Right lung (tissue), 2 donors: ENCODE measurements at regions not wholly inside any gene's neighbourhood (a gene's known extent, or its start where the extent isn't known, plus 50 kb on each side); places are given as distances from the start of the nearest gene placed in this dataset.

Experiments
- DNase-seq, 2 donors: peaks; one replicate each; pipeline ENCODE4 v3.0.0-alpha.2; 2013

DNA sequence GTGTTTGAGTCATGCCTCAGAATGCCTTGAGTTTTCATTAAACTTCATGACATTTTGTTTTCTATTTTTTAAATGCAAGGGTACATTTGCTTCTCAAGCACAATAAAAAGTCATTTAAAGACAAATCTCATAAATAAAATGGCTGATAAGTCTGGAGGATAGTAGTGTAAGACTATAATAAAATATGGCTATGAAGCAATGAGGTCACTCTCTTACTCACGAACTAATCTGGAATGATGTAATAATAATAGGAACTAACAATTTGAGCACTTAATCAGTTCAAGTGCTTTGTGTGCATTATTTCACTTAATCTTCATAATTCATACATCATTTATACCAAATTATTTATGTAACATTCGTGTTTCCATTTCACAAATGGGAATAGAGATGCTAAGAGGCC is 149.3 kb upstream of the CTTNBP2 start:
- DNase-seq: no peak

DNA sequence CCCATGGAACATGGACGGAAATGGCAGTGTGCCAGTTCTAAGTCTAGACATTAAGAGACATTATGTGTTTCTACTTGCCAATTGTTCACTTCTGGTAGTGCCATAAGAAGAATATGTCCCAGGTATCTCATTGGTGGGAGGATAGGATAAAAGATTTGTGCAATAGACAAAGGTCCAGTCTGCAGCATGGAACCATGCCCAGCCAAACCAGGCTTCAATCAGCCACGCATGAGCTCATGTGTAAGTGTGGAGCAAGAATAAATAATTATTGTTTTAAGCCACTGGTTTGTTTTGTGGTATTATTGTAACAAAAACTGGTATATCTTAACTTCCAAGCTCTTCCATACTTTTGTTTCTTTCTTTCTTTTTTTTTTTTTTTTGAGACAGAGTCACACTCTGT is 153.6 kb upstream of the CTTNBP2 start:
- no peak for DNase-seq

DNA sequence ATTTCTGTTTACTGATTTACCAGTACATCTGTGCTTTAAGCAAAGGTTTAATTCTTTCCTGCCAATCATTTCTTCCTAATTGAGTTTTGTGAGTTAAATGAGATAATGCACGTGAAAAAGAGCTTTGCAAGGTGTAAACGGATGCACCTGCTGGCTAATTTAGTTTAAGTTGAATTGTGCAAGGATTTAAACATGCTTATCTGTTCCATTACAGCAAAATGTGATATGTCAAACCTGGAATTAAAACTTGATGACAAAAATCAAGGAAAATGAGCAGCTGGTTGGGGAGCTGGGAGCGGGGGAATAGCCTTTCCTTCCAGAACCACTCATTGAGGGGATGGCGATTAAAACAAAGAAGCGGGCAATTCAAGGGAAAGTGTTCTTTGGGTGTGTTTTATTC is 155.0 kb upstream of the CTTNBP2 start:
- DNase-seq: no peak

- DNase-seq: no peak
These were observed 154.0 kb upstream of the LSM8 start for GRCh38 chr7:118029826-118030422.

- no peak for DNase-seq
These were observed 150.7 kb upstream of the LSM8 start for GRCh38 chr7:118033273-118033672.

DNA sequence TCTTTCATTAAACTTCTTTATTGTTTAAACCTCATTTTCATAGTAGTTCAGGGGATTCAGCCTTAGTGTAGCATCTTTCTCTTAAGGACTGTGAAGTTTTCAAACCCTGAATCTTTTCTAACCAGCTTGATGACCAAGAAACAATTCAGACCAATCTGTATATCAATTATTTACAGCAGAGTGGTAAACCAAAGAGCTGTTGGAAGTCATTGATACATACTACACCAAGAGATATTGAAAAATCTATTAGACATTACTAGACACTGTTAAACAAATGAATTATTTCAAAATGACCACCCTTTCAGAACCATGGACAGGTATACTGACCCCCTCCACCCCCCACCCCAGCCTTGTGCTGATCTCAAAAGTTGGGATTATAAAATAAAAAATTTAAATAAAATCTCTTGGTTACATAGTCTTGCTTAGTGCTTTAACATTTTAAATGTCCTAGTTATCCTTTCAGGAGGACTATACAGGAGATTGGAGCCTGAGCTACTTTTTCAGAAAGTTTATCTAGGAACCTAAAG is 143.9 kb upstream of the LSM8 start:
- DNase-seq: no peak

DNA sequence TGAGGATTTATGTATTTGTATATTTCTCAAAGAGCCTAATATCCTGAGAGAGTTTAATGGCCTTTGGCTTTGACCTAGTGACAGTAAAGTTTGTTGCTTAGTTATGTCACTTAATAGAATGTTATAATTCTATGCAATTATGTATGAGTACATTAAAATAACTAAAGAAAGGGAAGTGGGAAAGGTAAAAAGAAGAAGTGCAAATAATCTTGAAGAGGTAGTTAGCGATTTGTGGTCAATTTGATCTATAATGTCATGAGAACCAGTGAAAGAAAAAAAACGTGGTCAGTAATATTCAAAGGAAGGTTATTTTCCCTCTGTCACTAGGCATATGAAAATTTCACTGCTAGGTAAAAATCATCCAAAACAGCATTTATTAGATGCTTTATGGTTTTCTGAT is 143.4 kb upstream of the LSM8 start:
- DNase-seq: no peak

DNA sequence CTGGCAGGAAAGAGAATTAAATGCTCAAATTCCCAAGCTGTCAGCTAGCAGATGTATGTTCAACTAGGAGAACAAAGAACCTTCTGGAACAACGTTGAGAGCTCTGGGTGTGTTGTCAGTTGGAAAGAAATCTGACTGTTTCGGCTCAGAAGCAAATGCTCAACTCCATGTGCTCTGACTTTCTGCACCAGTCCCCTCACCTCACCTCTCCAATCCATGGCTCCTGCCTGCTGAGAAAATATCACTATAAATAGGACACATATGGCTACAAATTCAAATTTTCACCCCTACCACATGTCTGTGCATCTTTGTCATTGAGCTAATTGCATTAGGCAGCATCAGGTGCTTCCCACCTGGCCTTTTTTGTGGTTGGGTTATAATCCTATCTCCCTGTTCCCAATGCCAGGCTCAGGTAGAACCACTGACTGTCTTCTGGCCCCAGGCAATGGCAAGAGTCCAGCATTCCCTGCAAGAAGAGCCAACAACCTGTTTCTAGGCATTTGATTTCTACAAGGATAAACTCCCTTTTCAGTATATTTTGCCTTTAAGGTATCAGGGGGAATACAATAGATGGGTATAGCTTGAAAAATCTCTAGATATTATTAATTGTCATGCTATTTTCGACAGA is 142.6 kb upstream of the LSM8 start:
- DNase-seq: no peak

DNA sequence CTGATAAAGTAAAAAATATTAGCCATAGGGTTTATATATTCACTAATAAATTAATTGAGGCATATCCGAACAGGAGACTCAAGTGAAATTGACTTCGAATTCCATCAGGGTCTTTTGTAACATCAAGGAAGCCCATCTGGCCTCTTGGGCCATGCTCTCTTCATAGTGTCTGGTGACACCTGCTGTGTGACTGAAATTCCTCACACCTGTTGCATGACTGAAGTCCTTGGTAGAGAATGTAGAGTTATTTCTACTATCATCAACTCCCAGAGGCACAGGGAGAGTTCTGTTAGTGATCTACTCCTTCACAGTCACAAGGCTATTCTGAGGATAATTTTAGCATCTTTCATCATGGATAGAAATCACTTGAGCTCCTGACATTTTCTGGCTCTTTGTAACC is 138.3 kb upstream of the LSM8 start:
- no peak for DNase-seq

DNA sequence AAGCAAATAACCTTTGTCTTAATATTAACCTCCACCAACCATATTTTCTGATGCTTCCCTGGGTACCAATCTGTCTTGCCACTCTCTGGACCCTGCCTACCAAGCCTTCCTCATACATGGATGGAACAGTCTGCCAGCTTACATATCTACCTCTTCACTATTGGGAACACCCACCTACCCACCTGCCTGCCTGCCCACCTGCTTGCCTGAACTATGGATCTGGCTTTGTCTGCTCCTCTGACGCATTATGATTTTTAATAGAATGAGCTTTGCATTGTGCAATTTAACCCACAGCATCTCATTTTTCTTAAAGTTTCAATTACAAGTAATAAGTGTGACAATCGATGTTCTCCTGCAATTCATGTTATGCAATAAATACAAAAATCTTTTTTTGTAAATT is 137.9 kb upstream of the LSM8 start:
- DNase-seq: no peak

GRCh38 chr7:118046801-118047200 is 137.2 kb upstream of the LSM8 start:
- no peak for DNase-seq

DNA sequence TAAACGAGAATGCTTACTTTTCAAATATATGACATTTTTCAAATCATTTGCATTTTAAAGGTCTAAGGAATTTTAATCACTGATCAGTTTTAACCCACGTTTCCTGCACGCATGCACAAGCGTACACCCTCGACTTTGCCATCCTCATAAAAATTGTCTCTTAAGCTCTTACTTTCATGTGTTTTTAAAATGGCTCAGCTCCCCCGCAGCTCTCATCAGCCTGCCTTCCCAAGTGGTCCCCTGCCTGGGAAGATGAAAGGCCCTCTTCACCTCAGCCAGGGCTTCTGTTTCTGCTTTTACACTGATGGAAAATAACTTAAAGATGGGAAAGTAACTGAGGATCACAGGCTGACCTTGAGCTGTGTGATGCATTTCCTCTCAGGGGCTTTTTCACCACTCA is 131.6 kb upstream of the LSM8 start:
- no peak for DNase-seq

GRCh38 chr7:118053353-118053752 is 130.6 kb upstream of the LSM8 start:
- DNase-seq: no peak

GRCh38 chr7:118054529-118054928 is 129.4 kb upstream of the LSM8 start:
- no peak for DNase-seq

DNA sequence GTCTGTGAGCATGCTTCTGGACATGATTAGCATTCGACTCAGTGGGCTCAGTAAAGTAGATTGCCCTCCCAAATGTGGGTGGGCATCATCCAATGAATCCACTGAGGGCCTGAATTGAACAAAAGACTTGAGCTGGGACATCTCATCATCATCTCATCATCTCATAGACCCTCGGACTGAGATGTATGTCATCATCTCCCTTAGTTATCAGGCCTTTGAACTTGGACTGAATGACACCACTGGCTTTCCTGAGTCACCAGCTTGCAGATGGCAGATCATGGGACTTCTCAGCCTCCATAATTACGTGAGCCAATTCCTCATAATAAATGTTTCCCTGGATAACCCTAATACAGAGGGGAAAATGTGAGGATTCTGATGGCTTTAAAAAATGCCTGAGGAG is 128.3 kb upstream of the LSM8 start:
- DNase-seq: no peak

- DNase-seq: no peak
These were observed 126.6 kb upstream of the LSM8 start for GRCh38 chr7:118057404-118057803.

DNA sequence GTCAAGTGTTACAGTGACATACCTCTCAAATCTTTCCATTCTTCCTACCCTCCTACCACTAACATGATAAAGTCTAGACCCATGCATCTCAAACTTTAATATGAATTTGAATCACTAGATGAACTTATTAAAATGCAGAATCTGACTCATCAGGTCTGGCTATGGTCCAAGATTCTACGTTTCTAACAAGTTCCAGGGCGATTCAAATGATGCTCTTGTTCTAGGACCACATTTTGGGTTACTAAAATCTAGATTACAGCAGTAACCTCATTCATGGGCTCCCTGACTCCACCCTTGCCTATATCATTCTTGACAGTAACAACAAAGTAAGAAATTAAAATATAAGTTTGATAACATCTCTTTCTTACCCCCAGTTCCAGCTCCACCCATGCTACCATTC is 124.8 kb upstream of the LSM8 start:
- DNase-seq: no peak

GRCh38 chr7:118060692-118061091 is 123.3 kb upstream of the LSM8 start:
- no peak for DNase-seq

DNA sequence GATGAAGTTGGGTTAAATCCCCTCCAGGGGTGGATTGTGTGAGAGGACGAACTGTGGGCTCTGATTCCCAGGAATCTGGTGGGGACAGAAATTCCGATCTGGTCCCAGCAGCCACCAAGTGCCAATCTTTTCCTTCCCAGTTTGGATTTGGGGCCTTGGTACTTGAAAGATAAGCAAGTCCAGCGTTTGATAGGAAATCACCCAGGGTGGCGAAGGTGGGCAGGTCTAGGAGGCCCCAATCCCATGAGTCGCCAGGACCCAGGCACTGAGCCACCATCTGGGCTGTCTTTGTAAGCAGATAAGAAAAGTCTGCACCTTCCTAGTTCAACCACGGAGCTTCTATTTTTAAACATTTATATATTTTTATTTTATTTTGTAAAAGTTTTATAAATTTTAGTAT is 122.6 kb upstream of the LSM8 start:
- no peak for DNase-seq

DNA sequence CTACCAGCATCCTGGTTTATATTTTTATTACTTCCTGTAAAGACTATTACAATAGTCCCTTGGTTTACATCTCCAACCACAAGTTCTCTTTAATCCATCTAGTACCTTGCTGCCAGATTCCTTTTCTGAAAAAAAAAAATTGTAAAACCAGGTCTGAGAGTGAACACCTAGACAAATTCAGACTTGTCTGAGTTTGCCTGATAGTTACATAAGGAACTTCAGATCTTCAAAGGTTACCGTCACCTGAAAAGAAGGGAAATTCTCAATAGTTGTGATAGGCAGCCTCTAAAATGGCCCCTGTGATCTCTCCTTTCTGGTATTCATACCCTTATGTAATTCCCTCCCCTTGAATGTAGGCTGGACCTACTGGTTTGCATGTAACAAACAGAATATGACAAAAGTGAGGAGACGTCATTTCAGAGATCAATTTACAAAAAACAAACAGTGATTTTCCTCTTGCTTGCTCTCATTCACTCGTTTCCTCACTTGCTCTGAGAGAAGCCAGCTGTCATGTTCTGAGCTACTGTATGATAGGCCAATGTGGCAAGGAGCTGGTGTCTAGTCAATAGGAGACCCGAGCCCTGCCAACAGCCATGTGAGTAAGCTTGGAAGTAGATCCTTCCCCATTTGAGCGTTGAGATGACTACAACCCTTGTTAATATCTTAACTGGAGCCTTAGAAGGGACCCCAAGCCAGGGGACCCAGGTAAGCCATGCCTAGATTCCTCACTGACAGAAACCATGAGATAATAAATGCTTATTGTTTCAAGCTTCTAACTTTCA is 110.9 kb upstream of the LSM8 start:
- DNase-seq: no peak

- DNase-seq: no peak
These were observed 108.0 kb upstream of the LSM8 start for GRCh38 chr7:118075936-118076335.

- DNase-seq: no peak
These were observed 107.4 kb upstream of the LSM8 start for GRCh38 chr7:118076564-118076963.

- no peak for DNase-seq
These were observed 105.9 kb upstream of the LSM8 start for GRCh38 chr7:118078015-118078414.
